H9 (cell line): ENCODE measurements at regions not wholly inside any gene's neighbourhood (a gene's known extent, or its start where the extent isn't known, plus 50 kb on each side); places are given as distances from the start of the nearest gene placed in this dataset.

Experiments used
- DNase-seq: peaks from one replicate; pipeline ENCODE4 v3.0.0-alpha.2; 2017
- H2AFZ ChIP-seq: one replicate; pipeline ENCODE4 v1.6.1; 2013; ENCODE audit warnings: mild to moderate bottlenecking, low read length, control low read depth, moderate library complexity
- H2AK5ac ChIP-seq: 2 replicates; pipeline ENCODE4 v1.6.1; 2013; ENCODE audit warnings: low read length, control low read depth, mixed read lengths; ENCODE audit not compliant: insufficient read length
- H2BK120ac ChIP-seq: one replicate; pipeline ENCODE4 v1.6.1; 2013; ENCODE audit warnings: low read depth, mild to moderate bottlenecking, low read length, control low read depth, inconsistent platforms; ENCODE audit not compliant: poor library complexity, severe bottlenecking
- H2BK12ac ChIP-seq: 2 replicates; pipeline ENCODE4 v1.6.1; 2013; ENCODE audit warnings: low read length, control low read depth, mixed read lengths, low read depth; ENCODE audit not compliant: insufficient read length
- H2BK15ac ChIP-seq: 2 replicates; pipeline ENCODE4 v1.6.1; 2013; ENCODE audit warnings: low read depth, low read length, control low read depth
- H2BK20ac ChIP-seq: one replicate; pipeline ENCODE4 v1.6.1; 2013; ENCODE audit warnings: low read depth, mild to moderate bottlenecking, low read length, control low read depth, inconsistent platforms; ENCODE audit not compliant: poor library complexity, severe bottlenecking
- H2BK5ac ChIP-seq: 2 replicates; pipeline ENCODE4 v1.6.1; 2013; ENCODE audit warnings: low read length, control low read depth, mixed read lengths; ENCODE audit not compliant: insufficient read length
- H3K14ac ChIP-seq: 2 replicates; pipeline ENCODE4 v1.6.1; 2013; ENCODE audit warnings: low read length, control low read depth; ENCODE audit not compliant: insufficient read depth
- H3K18ac ChIP-seq: 2 replicates; pipeline ENCODE4 v1.6.1; 2013; ENCODE audit warnings: low read depth, mild to moderate bottlenecking, mixed read lengths, low read length, control low read depth; ENCODE audit not compliant: insufficient read length
- H3K23ac ChIP-seq: 2 replicates; pipeline ENCODE4 v1.6.1; 2013; ENCODE audit warnings: low read length, control low read depth, mixed read lengths, low read depth; ENCODE audit not compliant: insufficient read length
- H3K23me2 ChIP-seq: 2 replicates; pipeline ENCODE4 v1.6.1; 2013; ENCODE audit warnings: low read depth, mild to moderate bottlenecking, mixed read lengths, low read length, control low read depth; ENCODE audit not compliant: insufficient read length, poor library complexity, severe bottlenecking
- H3K27ac ChIP-seq: 2 replicates; pipeline ENCODE4 v1.5.1; 2013; ENCODE audit warnings: low read length, control low read depth, mixed read lengths, low read depth; ENCODE audit not compliant: insufficient read length
- H3K27me3 ChIP-seq: 2 replicates; pipeline ENCODE4 v1.6.1; 2013; ENCODE audit warnings: low read length, control low read depth, inconsistent platforms; ENCODE audit not compliant: insufficient read depth
- H3K4ac ChIP-seq: 2 replicates; pipeline ENCODE4 v1.6.1; 2013; ENCODE audit warnings: low read depth, mild to moderate bottlenecking, control low read depth, inconsistent platforms, low read length, moderate library complexity
- H3K4me1 ChIP-seq: 2 replicates; pipeline ENCODE4 v1.6.1; 2013; ENCODE audit warnings: low read length, control low read depth, inconsistent platforms; ENCODE audit not compliant: insufficient read depth
- H3K4me2 ChIP-seq: 2 replicates; pipeline ENCODE4 v1.6.1; 2013; ENCODE audit warnings: low read length, control low read depth, mixed read lengths; ENCODE audit not compliant: insufficient read length, insufficient read depth
- H3K56ac ChIP-seq: 2 replicates; pipeline ENCODE4 v1.6.1; 2013; ENCODE audit warnings: low read depth, mild to moderate bottlenecking, mixed read lengths, low read length, control low read depth; ENCODE audit not compliant: insufficient read length
- H3K79me1 ChIP-seq: 2 replicates; pipeline ENCODE4 v1.6.1; 2013; ENCODE audit warnings: low read depth, mild to moderate bottlenecking, moderate library complexity, low read length, control low read depth, inconsistent platforms; ENCODE audit not compliant: insufficient read depth, poor library complexity, severe bottlenecking
- H3K79me2 ChIP-seq: 2 replicates; pipeline ENCODE4 v1.6.1; 2013; ENCODE audit warnings: low read length, control low read depth, inconsistent platforms; ENCODE audit not compliant: insufficient read depth
- H3K9ac ChIP-seq: 2 replicates; pipeline ENCODE4 v1.6.1; 2013; ENCODE audit warnings: low read length, control low read depth, mixed read lengths; ENCODE audit not compliant: insufficient read length; ENCODE audit errors: extremely low read depth
- H3K9me3 ChIP-seq: one replicate; pipeline ENCODE4 v1.6.1; 2013; ENCODE audit warnings: low read depth, low read length, inconsistent platforms; ENCODE audit not compliant: control insufficient read depth
- H3T11ph ChIP-seq: one replicate; pipeline ENCODE4 v1.6.1; 2013; ENCODE audit warnings: mild to moderate bottlenecking, low read length, control low read depth, inconsistent platforms
- H4K20me1 ChIP-seq: one replicate; pipeline ENCODE4 v1.6.1; 2013; ENCODE audit not compliant: control insufficient read depth, insufficient read length, insufficient read depth
- H4K5ac ChIP-seq: 2 replicates; pipeline ENCODE4 v1.6.1; 2013; ENCODE audit warnings: low read depth, mild to moderate bottlenecking, mixed read lengths, low read length, control low read depth; ENCODE audit not compliant: insufficient read length
- H4K8ac ChIP-seq: replicated peaks from 2 replicates; pipeline ENCODE4 v1.6.1; 2013; ENCODE audit warnings: low read length, control low read depth, mixed read lengths, low read depth; ENCODE audit not compliant: insufficient read length
- H4K91ac ChIP-seq: 2 replicates; pipeline ENCODE4 v1.6.1; 2013; ENCODE audit warnings: low read depth, mild to moderate bottlenecking, moderate library complexity, mixed read lengths, low read length, control low read depth; ENCODE audit not compliant: insufficient read length
- H3K27ac Mint-ChIP-seq, 3 experiments: 2 replicates in 2 of 3; 3 replicates in 1 of 3; pipeline ENCODE4 v1.8.0; 2020 to 2021; ENCODE audit warnings: mixed read lengths in 3 of 3, mild to moderate bottlenecking in 1 of 3, moderate library complexity in 1 of 3
- H3K27me3 Mint-ChIP-seq: 2 replicates; pipeline ENCODE4 v1.8.0; 2021; ENCODE audit warnings: low read depth, mild to moderate bottlenecking, moderate library complexity, mixed read lengths
- H3K36me3 Mint-ChIP-seq, 3 experiments: 2 replicates in 2 of 3; 3 replicates in 1 of 3; pipeline ENCODE4 v1.8.0; 2020 to 2021; ENCODE audit warnings: low read depth in 3 of 3, mixed read lengths in 3 of 3; ENCODE audit not compliant: insufficient read depth in 1 of 3
- H3K4me1 Mint-ChIP-seq, 2 experiments: 2 replicates each; pipeline ENCODE4 v1.8.0; 2020; ENCODE audit warnings: mixed read lengths in 2 of 2
- H3K4me3 Mint-ChIP-seq, 2 experiments: 2 replicates in 1 of 2; 3 replicates in 1 of 2; pipeline ENCODE4 v1.8.0; 2020 to 2021; ENCODE audit warnings: mild to moderate bottlenecking in 2 of 2, mixed read lengths in 2 of 2, moderate library complexity in 1 of 2
- H3K9me3 Mint-ChIP-seq, 2 experiments: 2 replicates in 1 of 2; 3 replicates in 1 of 2; pipeline ENCODE4 v1.8.0; 2020; ENCODE audit warnings: mild to moderate bottlenecking in 2 of 2, mixed read lengths in 2 of 2, moderate library complexity in 1 of 2
- WGBS: extraction: QIAGEN DNeasy Blood & Tissue Kit; methylation state at CpG from one replicate; pipeline ENCODE4 v1.1.7; 2013; ENCODE audit warnings: missing lambda C conversion rate, low lambda C conversion rate, mixed read lengths; ENCODE audit not compliant: insufficient read length; ENCODE audit errors: extremely low coverage; 5-methylcytosine and 5-hydroxymethylcytosine counted together
- TF ChIP-seq, protein P1 (sequence below): fragments of 200-600 bp; sonication (generic); conservative IDR thresholded peaks from 3 replicates; pipeline ENCODE4 v1.8.0; 2021; ENCODE audit warnings: antibody characterized with exemption, mild to moderate bottlenecking

DNA sequence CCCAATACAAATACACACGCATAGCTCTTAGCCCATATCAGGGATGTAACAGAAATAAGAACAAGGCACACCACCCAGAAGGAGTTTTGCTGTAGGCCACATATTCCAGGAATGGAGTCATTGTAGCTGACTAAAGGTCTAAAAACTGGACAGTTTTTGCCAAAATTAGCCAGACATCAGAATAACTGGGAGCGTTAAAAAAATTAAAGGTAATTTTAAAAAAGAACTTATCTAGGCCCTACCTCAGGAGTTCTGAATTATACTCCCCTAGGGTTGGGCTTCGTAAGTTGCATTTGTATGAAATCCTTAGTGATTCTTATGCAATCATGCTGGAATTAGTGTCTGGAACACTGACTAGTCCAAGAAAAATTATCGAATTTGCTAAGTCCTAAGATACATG, 987.7 kb downstream of the GALC start:
- H3K36me3 Mint-ChIP-seq: peaks cover 0 to 11% (median 9%) of the 10 kb centered on the region in 3 experiments; a peak in 4 of 7 replicates
- H3K9me3 ChIP-seq: no peaks in the 10 kb centered on the region
- DNase-seq: no peak
- no peak overlapping the region for H4K91ac ChIP-seq
- H3T11ph ChIP-seq: no peak overlapping the region
- H2BK5ac ChIP-seq: no peak overlapping the region
- H3K4me1 ChIP-seq: no peaks in the 10 kb centered on the region
- H3K14ac ChIP-seq: no peak overlapping the region
- H4K20me1 ChIP-seq: no peaks in the 10 kb centered on the region
- H3K27ac Mint-ChIP-seq: no peak overlapping the region; a peak in 1 of 7 replicates
- no peak overlapping the region for H3K18ac ChIP-seq
- no peaks in the 10 kb centered on the region; the same call in 1 of the 2 replicates for H3K27me3 Mint-ChIP-seq
- no peak overlapping the region for H2BK12ac ChIP-seq
- no peak overlapping the region for H2BK20ac ChIP-seq
- H2AK5ac ChIP-seq: no peak overlapping the region
- H3K79me1 ChIP-seq: no peaks in the 10 kb centered on the region
- H3K9me3 Mint-ChIP-seq: peaks cover 9 to 12% of the 10 kb centered on the region in 2 experiments
- H2AFZ ChIP-seq: no peak overlapping the region
- no peaks in the 10 kb centered on the region for H3K27me3 ChIP-seq
- H3K23ac ChIP-seq: no peak overlapping the region
- no peak overlapping the region for H4K5ac ChIP-seq
- no peak overlapping the region for H3K4me2 ChIP-seq
- no peaks in the 10 kb centered on the region for H3K23me2 ChIP-seq
- H2BK120ac ChIP-seq: no peak overlapping the region
- no peak overlapping the region for H3K27ac ChIP-seq
- H3K9ac ChIP-seq: no peak overlapping the region
- H3K79me2 ChIP-seq: no peaks in the 10 kb centered on the region
- H3K56ac ChIP-seq: no peak overlapping the region
- WGBS: no CpG with 5 or more reads among the region's 4 CpGs
- no peak overlapping the region for H3K4me3 Mint-ChIP-seq
- no peak overlapping the region for H2BK15ac ChIP-seq
- TF ChIP-seq, protein P1, sequence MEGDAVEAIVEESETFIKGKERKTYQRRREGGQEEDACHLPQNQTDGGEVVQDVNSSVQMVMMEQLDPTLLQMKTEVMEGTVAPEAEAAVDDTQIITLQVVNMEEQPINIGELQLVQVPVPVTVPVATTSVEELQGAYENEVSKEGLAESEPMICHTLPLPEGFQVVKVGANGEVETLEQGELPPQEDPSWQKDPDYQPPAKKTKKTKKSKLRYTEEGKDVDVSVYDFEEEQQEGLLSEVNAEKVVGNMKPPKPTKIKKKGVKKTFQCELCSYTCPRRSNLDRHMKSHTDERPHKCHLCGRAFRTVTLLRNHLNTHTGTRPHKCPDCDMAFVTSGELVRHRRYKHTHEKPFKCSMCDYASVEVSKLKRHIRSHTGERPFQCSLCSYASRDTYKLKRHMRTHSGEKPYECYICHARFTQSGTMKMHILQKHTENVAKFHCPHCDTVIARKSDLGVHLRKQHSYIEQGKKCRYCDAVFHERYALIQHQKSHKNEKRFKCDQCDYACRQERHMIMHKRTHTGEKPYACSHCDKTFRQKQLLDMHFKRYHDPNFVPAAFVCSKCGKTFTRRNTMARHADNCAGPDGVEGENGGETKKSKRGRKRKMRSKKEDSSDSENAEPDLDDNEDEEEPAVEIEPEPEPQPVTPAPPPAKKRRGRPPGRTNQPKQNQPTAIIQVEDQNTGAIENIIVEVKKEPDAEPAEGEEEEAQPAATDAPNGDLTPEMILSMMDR: no peak
- H3K4me1 Mint-ChIP-seq: peaks cover 10 to 11% of the 10 kb centered on the region in 2 experiments
- H3K4ac ChIP-seq: no peak overlapping the region
- no peak overlapping the region for H4K8ac ChIP-seq
